Activated CD4-positive, alpha-beta T cell treated with anti-CD3 and anti-CD28 coated beads, Interleukin-2, amount 50 U/mL, for 1 hour (primary cell): ENCODE measurements at regions not wholly inside any gene's neighbourhood (a gene's known extent, or its start where the extent isn't known, plus 50 kb on each side); places are given as distances from the start of the nearest gene placed in this dataset.
"Not testable (repeated sequence)": the region's sequence is repeated elsewhere in the genome, so short reads cannot be mapped to it uniquely, and the experiment has no call there.

Experiments
- DNase-seq: peaks from one replicate; pipeline ENCODE4 v3.0.0-alpha.2; 2020

GRCh38 chr21:29396951-29397455, 98.3 kb downstream of the BACH1 start:
- DNase-seq, result no peak

GRCh38 chr21:29403301-29403700, 104.6 kb downstream of the BACH1 start:
- DNase-seq, result no peak

- no peak for DNase-seq
Measured at GRCh38 chr21:29403922-29404538, 105.3 kb downstream of the BACH1 start.

- DNase-seq, result no peak
Measured at GRCh38 chr21:29405503-29406122, 106.9 kb downstream of the BACH1 start.

- no peak for DNase-seq
Measured at GRCh38 chr21:29406385-29406784, 107.7 kb downstream of the BACH1 start.

GRCh38 chr21:29407571-29407970, 108.8 kb downstream of the BACH1 start:
- no peak for DNase-seq

GRCh38 chr21:29413683-29414082, 115.0 kb downstream of the BACH1 start:
- DNase-seq, result no peak

GRCh38 chr21:29416268-29416667, 117.5 kb downstream of the BACH1 start:
- DNase-seq, result no peak

- DNase-seq, result no peak
Measured at GRCh38 chr21:29418813-29419212, 120.1 kb downstream of the BACH1 start.

GRCh38 chr21:29419422-29419821, 120.7 kb downstream of the BACH1 start:
- DNase-seq, result no peak

GRCh38 chr21:29423099-29423870, 124.6 kb downstream of the BACH1 start:
- no peak for DNase-seq

- no peak for DNase-seq
Measured at GRCh38 chr21:29424728-29425127, 126.0 kb downstream of the BACH1 start.

GRCh38 chr21:29429218-29429617, 130.5 kb downstream of the BACH1 start:
- DNase-seq, result no peak

GRCh38 chr21:29430030-29430429, 131.3 kb downstream of the BACH1 start:
- no peak for DNase-seq

- no peak for DNase-seq
Measured at GRCh38 chr21:29430576-29430975, 131.9 kb downstream of the BACH1 start.

GRCh38 chr21:29431178-29431577, 132.5 kb downstream of the BACH1 start:
- no peak for DNase-seq

- no peak for DNase-seq
Measured at GRCh38 chr21:29431680-29432079, 133.0 kb downstream of the BACH1 start.

GRCh38 chr21:29433366-29434059, 134.8 kb downstream of the BACH1 start:
- DNase-seq, result no peak

- DNase-seq, result no peak
Measured at GRCh38 chr21:29434081-29434480, 135.4 kb downstream of the BACH1 start.

GRCh38 chr21:29434982-29435381, 136.3 kb downstream of the BACH1 start:
- DNase-seq, result not testable (repeated sequence)

GRCh38 chr21:29436143-29436542, 137.4 kb downstream of the BACH1 start:
- DNase-seq, result peak; percentile 30

GRCh38 chr21:29436650-29437049, 137.9 kb downstream of the BACH1 start:
- no peak for DNase-seq

- DNase-seq, result no peak
Measured at GRCh38 chr21:29441651-29442050, 142.9 kb downstream of the BACH1 start.
